ENCODE measurements at regions not wholly inside any gene's neighbourhood (a gene's known extent, or its start where the extent isn't known, plus 50 kb on each side); places are given as distances from the start of the nearest gene placed in this dataset.

DNA sequence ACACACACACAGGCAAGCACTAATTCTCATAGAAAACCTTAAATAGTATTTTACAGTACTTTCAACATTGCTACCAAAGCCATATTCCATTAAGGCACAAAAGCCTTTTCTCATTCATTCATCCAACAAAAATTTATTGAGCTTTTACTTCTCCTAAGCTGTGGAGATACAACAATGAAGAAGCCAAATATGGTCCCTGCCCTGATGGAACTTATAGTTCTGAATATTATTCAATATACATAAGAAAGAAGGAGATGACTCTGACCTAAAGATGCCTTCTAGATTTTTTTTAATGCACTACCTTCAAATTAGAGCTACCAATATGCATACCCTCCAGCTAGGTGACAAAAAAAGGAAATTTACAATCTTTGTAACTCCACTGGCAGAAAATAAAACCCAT, 90.0 kb upstream of the WDR44 start:
- TF ChIP-seq GATA1 (IDR thresholded peaks at IDR 0.05; ENCODE audit: low read depth, low read length), result no peak
- TF ChIP-seq POLR2A (IDR thresholded peaks at IDR 0.05; ENCODE audit: low read length), result no peak
- DNase-seq, result no peak

DNA sequence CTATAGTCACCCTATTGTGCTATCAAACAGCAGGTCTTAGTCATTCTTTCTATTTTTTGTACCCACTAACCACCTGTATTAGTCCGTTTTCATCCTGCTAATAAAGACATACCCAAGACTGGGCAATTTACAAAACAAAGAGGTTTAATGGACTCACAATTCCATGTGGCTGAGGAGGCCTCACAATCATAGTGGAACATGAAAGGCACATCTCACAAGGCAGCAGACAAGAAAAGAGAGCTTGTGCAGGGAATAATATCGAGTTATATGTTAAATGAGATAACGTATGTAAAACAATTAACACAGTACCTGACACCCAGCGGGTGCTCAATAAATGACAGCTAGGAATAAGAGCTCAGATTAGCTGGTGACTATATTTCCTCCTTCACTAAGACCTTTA, 88.1 kb upstream of the WDR44 start:
- DNase-seq, result no peak
- TF ChIP-seq POLR2A (IDR thresholded peaks at IDR 0.05; ENCODE audit: low read length) (no peak), GATA1 (IDR thresholded peaks at IDR 0.05; ENCODE audit: low read depth, low read length) (no peak)

DNA sequence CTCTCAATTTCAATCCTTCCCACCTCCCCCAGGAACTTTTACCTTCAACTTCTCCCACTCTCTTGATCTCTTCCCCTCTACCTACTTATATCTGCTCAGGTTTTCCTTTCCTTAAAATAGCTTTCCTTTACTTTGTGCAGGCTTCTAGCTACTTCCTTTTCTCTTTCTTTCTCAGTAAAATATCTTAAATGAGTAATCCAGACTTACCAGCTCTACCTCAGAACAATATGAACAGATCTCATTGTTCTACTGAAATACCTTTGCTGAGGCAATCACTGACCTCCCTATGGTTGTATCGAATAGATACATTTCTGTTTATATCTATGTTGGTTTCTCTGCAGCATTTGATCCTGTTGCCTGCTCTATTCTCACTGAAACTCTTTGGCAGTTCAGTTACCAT, 86.7 kb upstream of the WDR44 start:
- no peak for DNase-seq
- TF ChIP-seq POLR2A (IDR thresholded peaks at IDR 0.05; ENCODE audit: low read length) (no peak), GATA1 (IDR thresholded peaks at IDR 0.05; ENCODE audit: low read depth, low read length) (no peak)

DNA sequence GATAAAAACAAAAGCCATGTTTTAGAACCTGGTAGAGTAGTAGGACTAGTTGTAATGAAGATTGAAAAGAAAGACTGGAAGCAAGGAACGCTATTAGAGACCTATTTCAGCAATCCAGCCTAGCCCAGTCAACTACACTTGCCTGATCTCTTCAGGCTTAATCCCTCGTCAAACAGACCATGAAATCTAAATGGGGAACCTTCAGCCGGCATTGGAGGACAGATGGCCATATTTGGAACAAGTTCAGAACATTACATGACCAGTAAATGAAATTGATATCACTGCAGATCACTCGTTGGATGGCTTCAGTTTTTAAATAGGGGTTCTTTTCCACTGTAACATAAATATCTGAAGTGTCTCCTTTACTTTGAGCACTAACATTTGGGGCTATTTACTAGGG, 84.8 kb upstream of the WDR44 start:
- TF ChIP-seq GATA1 (IDR thresholded peaks at IDR 0.05; ENCODE audit: low read depth, low read length) (no peak), POLR2A (IDR thresholded peaks at IDR 0.05; ENCODE audit: low read length) (no peak)
- no peak for DNase-seq

DNA sequence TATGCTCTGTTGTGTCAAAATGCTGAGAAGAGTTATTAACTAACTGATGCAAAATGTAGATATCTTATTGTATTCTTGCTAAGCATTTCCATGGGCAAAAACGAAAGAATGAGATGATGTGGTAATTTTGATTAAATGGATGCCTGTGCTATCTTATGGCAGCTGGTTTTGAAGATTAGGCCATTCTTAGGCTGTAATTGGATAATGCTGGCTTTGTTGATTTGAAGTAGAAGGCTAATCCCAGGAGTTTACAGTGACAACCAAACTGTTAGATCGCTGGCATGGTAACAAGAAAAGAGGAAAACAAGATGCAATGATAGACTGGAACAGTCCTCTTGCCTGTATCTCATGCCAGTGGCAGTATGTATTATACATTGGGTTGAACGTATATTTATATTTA, 74.1 kb upstream of the WDR44 start:
- DNase-seq, result peak; percentile 69 to 92
- TF ChIP-seq POLR2A (IDR thresholded peaks at IDR 0.05; ENCODE audit: low read length) (no peak), GATA1 (IDR thresholded peaks at IDR 0.05; ENCODE audit: low read depth, low read length) (no peak)

DNA sequence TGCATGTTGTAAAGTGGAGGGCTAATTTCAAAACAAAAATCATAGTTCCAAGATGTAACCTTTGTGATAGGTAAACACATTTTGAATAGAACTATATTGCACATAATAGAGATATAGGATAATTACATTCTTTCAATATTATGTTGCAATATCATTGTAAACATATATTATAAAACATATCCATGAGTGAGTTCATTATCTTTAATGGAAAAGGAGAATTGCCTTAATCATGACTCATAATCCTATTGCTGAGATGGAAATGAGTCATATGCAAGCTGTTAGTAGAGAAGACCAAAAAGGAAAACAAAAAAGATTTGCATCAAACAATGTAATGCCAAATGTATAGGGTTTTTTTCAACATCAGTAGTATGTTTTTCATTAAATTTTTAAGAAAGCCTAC, 73.7 kb upstream of the WDR44 start:
- peak; percentile 28 to 30 for DNase-seq
- TF ChIP-seq POLR2A (IDR thresholded peaks at IDR 0.05; ENCODE audit: low read length), result no peak
- no peak for TF ChIP-seq GATA1 (IDR thresholded peaks at IDR 0.05; ENCODE audit: low read depth, low read length)

DNA sequence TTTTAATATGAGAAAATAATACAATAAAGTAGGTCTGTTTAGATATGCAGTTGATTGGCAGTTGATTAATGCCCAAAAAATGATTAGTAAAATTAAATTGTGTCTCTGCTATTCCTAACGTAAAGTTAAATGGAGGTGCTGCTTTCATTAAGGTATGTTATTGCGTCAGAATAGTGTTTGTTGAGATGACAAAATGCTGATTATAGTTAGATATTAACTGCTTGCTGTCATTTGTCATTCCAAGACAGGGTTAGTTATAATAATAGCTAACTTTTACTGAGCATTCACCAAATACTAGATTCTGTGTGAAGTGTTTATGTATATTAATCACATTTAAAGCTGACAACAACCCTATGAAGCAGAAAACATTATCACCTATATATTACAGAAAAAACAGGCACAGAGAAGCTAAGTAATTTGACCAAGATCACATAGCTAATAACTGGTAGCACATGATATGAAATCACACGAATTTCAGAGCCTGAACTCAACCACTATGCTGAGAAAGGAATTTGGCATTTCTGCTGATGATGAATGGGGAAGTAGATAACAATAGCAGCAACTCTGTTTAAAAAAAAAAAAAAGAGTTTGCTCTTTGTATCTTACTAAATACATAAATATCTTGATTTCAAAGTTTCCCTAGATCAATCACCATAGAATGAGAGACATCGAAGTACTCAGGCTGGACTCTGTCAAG, 59.7 kb upstream of the WDR44 start:
- TF ChIP-seq GATA1 (IDR thresholded peaks at IDR 0.05; ENCODE audit: low read depth, low read length), result no peak
- no peak for TF ChIP-seq POLR2A (IDR thresholded peaks at IDR 0.05; ENCODE audit: low read length)
- peak in 1 of 2 experiments; percentile 19 for DNase-seq

DNA sequence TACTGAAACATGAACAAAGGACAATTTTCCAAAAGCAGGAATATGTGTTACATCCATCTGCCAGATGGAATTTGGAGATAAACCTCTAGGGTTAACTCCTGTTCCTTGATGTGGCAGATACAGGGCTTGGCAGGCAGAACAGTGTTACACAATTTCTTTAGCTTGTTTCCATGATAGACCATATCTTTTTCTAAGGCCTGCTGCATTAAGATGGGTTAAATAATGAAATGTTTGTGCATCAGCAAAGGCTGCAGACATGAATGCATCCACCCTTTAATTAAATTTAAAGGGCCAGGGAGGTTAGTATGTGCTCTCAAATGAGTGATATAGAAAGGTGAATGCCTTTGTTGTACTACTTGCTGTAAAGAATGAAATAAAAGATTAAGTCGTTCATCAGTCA, 50.1 kb upstream of the WDR44 start:
- DNase-seq, result peak; percentile 19 to 65
